GM21526 (cell line): ENCODE measurements at regions not wholly inside any gene's neighbourhood (a gene's known extent, or its start where the extent isn't known, plus 50 kb on each side); places are given as distances from the start of the nearest gene placed in this dataset.
"Not testable (repeated sequence)": the region's sequence is repeated elsewhere in the genome, so short reads cannot be mapped to it uniquely, and the experiment has no call there.

Source experiments
- ATAC-seq: cut with Tn5 transposase; IDR thresholded peaks from one replicate; pipeline ENCODE4 v1.9.1; 2021; ENCODE audit warnings: moderate library complexity; ENCODE audit not compliant: unreplicated experiment, low FRiP score

- no peak for ATAC-seq
Measured at GRCh38 chr7:81887098-81888090, 117.5 kb upstream of the HGF start.

- ATAC-seq, result no peak
Measured at GRCh38 chr7:81886211-81886764, 116.4 kb upstream of the HGF start.

- no peak for ATAC-seq
Measured at GRCh38 chr7:81884817-81885216, 115.0 kb upstream of the HGF start.

GRCh38 chr7:81883801-81884393 lies 114.0 kb upstream of the HGF start:
- ATAC-seq, result no peak

DNA sequence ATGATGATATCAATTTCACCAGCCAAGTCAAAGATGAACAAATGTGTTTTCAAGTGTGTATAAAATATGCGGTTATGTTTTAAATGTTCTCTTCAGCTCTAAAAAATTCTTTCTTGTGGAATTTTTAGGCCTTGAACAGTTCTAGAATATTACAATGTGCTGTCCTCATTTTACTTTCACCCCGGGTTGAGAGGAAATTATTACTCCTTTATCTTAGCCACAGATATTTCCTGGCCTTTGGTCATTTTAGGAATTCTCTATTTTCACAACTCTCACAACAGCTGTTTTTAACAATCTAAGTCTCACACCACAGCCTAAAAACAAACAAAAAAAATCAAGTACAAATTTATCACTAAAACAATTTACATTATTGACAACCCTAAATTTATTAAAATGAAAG lies 112.2 kb upstream of the HGF start:
- no peak for ATAC-seq

DNA sequence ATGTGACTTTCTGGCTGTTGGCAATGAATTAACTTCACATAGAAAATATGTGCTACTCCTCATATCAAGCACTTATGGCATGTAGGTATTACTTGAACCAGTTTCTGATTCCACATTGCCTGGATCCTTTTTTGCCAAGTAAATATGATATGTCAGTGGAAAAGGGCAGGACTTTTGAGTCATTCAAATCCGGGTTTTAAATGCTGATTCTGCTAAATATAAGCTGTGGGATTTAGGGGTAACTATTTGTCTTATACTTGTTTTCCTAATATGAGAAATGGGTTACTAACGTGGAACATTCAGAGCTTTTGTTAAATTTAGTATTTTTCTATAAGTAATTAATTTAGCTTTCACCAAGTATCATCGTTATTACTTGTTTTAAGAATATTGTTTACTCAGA lies 108.0 kb upstream of the HGF start:
- ATAC-seq, result no peak

- no peak for ATAC-seq
Measured at GRCh38 chr7:81873559-81873958, 103.7 kb upstream of the HGF start.

GRCh38 chr7:81871606-81872265 lies 101.9 kb upstream of the HGF start:
- no peak for ATAC-seq

- no peak for ATAC-seq
Measured at GRCh38 chr7:81870608-81871007, 100.8 kb upstream of the HGF start.

- ATAC-seq, result no peak
Measured at GRCh38 chr7:81869670-81870069, 99.8 kb upstream of the HGF start.

DNA sequence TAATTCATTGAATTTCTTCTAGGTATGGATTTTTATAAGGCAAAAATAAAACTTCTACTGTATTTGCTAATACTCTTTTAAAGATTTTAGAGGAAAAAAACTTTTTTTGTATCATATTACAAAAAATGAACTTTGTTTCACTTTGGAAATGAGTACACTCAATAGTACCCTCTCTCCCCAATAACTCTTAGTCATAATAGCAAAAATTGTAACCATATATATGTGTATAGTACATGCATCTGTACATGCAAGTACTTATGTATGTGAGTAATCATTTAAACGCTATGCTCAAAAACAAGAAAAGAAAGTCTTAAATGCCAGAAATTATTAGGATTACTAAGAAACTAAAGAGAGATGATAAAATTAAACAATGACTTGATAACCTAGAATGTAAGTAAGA lies 95.9 kb upstream of the HGF start:
- ATAC-seq, result no peak

GRCh38 chr7:81859433-81859832 lies 89.6 kb upstream of the HGF start:
- ATAC-seq, result no peak

DNA sequence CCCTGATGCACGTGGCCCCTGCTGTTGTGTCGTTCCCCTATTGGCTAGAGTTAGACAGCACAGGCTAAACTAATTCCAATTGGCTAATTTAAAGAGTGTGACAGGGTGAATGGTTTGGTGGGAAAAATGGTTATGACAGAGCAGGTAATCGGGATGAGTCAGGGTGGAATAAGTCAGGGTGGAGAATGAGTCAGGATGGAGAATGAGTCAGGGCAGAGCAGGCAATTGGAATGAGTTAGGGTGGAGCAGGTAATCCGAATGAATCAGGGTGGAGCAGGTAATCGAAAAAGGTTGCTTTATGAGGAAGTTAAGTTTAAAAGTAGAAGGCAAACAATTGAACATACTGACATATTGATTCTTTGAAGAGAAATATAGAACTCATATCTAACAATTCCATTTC lies 89.0 kb upstream of the HGF start:
- not testable (repeated sequence) for ATAC-seq

DNA sequence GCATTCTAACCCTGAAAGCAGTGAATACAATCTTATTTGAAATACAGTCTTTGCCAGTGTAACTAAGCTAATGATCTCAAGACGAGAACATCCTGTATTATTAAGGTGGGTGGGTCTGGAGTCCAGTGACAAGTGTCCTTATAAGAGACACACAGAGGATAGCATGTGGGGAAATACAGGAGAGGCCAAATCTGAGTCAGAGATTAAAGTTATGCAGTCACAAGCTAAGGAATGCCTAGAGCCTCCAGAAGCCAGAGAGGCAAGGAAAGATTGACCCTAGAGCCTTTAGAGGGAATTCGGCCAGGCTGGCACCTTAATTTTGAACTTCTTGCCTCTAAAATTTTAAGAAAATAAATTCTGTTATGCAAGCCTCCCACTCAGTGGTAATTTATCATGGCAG lies 87.5 kb upstream of the HGF start:
- ATAC-seq, result no peak

GRCh38 chr7:81854518-81854917 lies 84.7 kb upstream of the HGF start:
- no peak for ATAC-seq

GRCh38 chr7:81852701-81853100 lies 82.9 kb upstream of the HGF start:
- ATAC-seq, result no peak

DNA sequence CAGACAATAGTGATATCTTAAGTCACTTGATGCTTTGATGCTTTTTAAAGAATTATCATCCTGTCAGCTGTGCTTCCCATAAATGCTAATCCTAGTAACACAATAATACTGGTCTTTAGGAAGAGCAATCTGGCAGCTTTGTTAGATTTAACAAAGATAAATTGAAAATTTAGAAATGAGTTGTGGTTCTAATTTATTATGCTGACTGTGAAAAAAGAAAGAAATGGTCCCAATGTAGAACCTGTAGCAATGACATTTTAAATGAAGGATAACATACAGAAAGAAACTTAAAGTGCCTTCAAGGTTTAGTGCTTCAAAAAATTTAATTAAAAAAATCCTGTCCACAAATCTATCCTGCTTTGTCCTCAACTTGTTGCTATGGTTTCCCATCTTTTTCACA lies 81.6 kb upstream of the HGF start:
- no peak for ATAC-seq

DNA sequence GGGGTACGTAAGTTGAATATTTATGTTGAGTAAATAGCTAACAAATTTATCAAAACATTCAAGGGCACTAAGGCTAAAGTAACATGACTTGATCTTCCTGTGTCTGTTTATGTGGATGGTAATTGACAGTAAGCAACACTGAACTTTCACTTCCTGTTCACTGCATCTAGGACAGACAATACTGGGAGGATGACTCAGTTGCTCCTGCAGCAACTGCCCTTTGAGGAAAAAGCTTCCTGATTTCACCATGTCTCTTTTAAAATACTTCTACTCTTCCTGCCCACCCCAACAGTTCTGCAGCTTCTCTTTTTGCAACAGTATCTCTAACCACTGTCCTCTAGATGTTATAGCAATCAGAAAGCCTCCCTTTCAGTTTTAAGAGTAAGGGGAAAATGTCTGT lies 76.6 kb upstream of the HGF start:
- peak; percentile 70 for ATAC-seq

DNA sequence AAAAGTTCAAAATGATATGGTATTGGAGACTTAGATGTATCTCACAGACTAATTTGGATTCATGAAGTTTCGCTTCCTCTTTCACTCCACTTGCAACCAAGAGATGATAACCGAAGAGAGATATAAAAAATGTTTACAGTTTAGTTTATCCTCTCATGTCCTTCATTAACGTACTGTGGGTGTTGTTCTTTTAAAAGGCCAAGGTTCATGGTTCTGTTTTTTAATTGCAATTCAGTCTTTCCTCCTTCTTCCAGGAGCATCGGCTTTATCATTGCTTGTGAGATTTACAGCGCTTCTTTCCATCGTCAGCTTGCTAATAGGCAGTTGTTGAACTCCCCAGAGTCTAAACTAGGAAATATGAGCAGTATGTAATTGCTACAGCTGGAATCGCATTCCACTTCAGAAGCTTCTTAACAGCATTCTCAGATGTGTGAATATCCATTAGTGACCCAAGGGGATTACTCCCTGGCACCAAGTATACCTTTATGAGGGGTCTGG lies 75.9 kb upstream of the HGF start:
- ATAC-seq, result peak; percentile 90

DNA sequence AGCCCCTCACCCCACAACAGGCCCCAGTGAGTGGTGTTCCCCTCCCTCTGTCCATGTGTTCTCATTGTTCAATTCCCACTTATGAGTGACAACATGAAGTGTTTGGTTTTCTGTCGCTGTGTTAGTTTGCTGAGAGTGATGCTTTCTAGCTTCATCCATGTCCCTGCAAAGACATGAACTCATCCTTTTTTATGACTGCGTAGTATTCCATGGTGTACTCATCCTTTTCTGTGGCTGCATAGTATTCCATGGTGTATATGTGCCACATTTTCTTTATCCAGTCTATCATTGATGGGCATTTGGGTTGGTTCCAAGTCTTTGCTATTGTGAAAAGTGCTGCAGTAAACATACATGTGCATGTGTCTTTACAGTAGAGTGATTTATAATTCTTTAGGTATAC lies 73.8 kb upstream of the HGF start:
- not testable (repeated sequence) for ATAC-seq

DNA sequence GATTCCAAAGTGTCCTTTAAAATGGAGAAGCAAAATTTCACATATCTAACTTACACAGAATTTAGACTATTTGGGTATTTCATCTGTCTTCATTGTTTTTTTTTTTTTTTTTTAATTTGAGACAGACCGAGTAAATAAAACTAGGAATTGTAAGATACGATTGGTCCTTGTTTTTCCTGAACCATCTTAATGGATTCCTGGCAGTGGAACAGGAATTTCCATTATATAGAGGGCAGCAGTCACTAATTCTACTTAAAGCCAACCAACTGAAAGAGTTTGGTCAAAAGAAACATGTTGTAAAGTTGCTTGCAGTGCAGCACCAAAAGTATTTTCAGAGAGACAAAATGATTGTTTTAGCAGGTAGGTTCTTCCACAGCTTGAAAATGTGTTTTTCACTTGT lies 72.5 kb upstream of the HGF start:
- ATAC-seq, result no peak
